ENCODE measurements at regions not wholly inside any gene's neighbourhood (a gene's known extent, or its start where the extent isn't known, plus 50 kb on each side); places are given as distances from the start of the nearest gene placed in this dataset.

DNA sequence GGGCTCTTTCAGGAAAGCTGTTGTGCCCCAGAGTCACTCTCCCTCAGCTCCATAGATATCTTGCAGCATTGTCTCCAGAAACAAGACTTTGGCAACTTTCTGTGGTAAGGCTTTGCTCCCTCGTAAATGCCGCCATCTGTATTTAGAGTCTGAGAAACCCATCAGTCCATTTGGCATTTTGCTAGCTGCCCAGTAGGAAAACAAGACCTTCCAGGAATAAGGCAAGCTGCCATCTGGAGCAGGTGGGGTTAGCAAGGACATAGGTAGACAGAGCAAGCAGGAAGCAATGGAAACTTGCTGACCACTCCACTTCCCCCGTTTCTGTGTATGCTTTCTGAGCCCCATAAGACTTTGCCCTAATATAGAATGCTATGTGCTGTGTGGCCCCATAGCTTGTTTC, 131.9 kb downstream of the SPATA19 start:
- TF ChIP-seq POLR2A (IDR thresholded peaks at IDR 0.05; ENCODE audit: low read depth) (no peak), EP300 (IDR thresholded peaks at IDR 0.05) (no peak)
- TF ChIP-seq, protein P1, sequence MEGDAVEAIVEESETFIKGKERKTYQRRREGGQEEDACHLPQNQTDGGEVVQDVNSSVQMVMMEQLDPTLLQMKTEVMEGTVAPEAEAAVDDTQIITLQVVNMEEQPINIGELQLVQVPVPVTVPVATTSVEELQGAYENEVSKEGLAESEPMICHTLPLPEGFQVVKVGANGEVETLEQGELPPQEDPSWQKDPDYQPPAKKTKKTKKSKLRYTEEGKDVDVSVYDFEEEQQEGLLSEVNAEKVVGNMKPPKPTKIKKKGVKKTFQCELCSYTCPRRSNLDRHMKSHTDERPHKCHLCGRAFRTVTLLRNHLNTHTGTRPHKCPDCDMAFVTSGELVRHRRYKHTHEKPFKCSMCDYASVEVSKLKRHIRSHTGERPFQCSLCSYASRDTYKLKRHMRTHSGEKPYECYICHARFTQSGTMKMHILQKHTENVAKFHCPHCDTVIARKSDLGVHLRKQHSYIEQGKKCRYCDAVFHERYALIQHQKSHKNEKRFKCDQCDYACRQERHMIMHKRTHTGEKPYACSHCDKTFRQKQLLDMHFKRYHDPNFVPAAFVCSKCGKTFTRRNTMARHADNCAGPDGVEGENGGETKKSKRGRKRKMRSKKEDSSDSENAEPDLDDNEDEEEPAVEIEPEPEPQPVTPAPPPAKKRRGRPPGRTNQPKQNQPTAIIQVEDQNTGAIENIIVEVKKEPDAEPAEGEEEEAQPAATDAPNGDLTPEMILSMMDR (IDR thresholded peaks at IDR 0.05) = no peak

All from esophagus muscularis mucosa (tissue), 4 donors.